Vagina (tissue), 2 donors: ENCODE measurements at regions not wholly inside any gene's neighbourhood (a gene's known extent, or its start where the extent isn't known, plus 50 kb on each side); places are given as distances from the start of the nearest gene placed in this dataset.

Experiments
- DNase-seq, 2 donors: peaks; one replicate each; pipeline ENCODE4 v3.0.0-alpha.2; 2017; ENCODE audit errors: extremely low spot score in 2 of 2
- H3K27ac ChIP-seq: fragments of 200-600 bp; sonication (generic); one replicate; pipeline ENCODE4 v1.5.1; 2019
- H3K27me3 ChIP-seq: fragments of 200-600 bp; sonication (generic); one replicate; pipeline ENCODE4 v1.5.1; 2019
- H3K36me3 ChIP-seq, 2 donors: fragments of 200-600 bp; sonication (generic); one replicate each; pipeline ENCODE4 v1.5.1; 2017 to 2019
- H3K4me1 ChIP-seq: fragments of 200-600 bp; sonication (generic); one replicate; pipeline ENCODE4 v1.5.1; 2019
- H3K4me3 ChIP-seq, 2 donors: fragments of 200-600 bp; sonication (generic); 1 replicate in 1 of 2; 2 replicates in 1 of 2; pipeline ENCODE4 v1.5.1; 2016 to 2019
- H3K9me3 ChIP-seq: fragments of 200-600 bp; sonication (generic); one replicate; pipeline ENCODE4 v1.5.1; 2019
- POLR2A ChIP-seq, 2 donors: fragments of 450-650 bp; IDR thresholded peaks; one replicate each; pipeline ENCODE4 v1.6.1; 2017; ENCODE audit warnings: antibody characterized with exemption in 2 of 2, mild to moderate bottlenecking in 2 of 2, moderate library complexity in 2 of 2
- POLR2AphosphoS5 ChIP-seq, 2 donors: sonication (generic); formaldehyde crosslinking; IDR thresholded peaks; one replicate each; pipeline ENCODE4 v1.9.0; 2017; ENCODE audit warnings: antibody characterized with exemption in 2 of 2, mild to moderate bottlenecking in 2 of 2, low read depth in 1 of 2; ENCODE audit not compliant: insufficient read depth in 1 of 2
- intact Hi-C: fragments of 100-400 bp; cut with DNase I; formaldehyde crosslinking; loops from one replicate; pipeline ENCODE4 v1.15.1; 2023
- TF ChIP-seq, protein P1 (sequence below), 3 experiments: fragments of 450-650 bp in 2 of 3; fragments of 200-600 bp in 1 of 3; sonication (generic) in 1 of 3; IDR thresholded peaks; one replicate each; pipeline ENCODE4 v1.5.1; 2017 to 2019; ENCODE audit warnings: antibody characterized with exemption in 3 of 3, mild to moderate bottlenecking in 2 of 3, moderate library complexity in 2 of 3

DNA sequence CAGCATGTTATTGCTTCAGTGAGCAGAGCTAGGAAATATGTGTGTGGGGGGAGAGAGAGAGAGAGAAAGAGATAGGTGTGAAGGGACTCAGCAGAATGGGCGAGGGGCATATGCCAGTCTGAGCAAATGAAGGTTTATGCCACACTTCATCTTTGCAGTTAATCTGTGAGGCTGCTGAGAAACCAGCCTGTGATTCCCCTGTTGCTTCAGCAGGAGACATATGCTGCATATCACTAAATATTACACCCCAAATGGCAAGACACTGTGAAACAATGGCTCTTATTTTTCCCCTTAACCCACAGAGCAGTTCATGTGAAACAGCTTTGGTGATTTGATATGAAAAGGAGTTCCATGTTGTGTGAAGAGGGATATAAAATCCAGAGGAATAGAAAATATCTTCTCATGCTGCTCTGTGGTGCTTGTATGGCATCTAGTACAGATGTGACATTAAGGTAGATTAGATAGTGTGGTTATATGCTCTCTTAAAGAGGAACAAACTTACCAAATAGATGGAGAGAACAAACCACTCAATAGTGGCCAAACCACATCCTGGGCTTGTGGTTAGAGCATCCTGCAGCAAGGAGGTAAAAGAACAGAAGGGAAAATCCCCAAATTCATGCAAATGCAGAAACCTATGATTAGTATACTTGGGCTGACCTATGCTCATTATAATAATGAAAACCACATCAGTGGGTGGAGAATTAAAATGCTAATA, 864.2 kb downstream of the FAM181B start:
- no peaks in the 10 kb centered on the region for H3K4me1 ChIP-seq
- intact Hi-C loops: no loop called here
- H3K4me3 ChIP-seq: no peak overlapping the region
- TF ChIP-seq, protein P1, sequence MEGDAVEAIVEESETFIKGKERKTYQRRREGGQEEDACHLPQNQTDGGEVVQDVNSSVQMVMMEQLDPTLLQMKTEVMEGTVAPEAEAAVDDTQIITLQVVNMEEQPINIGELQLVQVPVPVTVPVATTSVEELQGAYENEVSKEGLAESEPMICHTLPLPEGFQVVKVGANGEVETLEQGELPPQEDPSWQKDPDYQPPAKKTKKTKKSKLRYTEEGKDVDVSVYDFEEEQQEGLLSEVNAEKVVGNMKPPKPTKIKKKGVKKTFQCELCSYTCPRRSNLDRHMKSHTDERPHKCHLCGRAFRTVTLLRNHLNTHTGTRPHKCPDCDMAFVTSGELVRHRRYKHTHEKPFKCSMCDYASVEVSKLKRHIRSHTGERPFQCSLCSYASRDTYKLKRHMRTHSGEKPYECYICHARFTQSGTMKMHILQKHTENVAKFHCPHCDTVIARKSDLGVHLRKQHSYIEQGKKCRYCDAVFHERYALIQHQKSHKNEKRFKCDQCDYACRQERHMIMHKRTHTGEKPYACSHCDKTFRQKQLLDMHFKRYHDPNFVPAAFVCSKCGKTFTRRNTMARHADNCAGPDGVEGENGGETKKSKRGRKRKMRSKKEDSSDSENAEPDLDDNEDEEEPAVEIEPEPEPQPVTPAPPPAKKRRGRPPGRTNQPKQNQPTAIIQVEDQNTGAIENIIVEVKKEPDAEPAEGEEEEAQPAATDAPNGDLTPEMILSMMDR (IDR thresholded peaks at IDR 0.05): no peak
- TF ChIP-seq POLR2A (IDR thresholded peaks at IDR 0.05) (no peak), POLR2AphosphoS5 (IDR thresholded peaks at IDR 0.05; ENCODE audit: insufficient read depth in 1 of 2, low read depth in 1 of 2) (no peak)
- no peak for DNase-seq
- no peaks in the 10 kb centered on the region for H3K9me3 ChIP-seq
- no peak overlapping the region for H3K27ac ChIP-seq
- no peaks in the 10 kb centered on the region for H3K36me3 ChIP-seq
- H3K27me3 ChIP-seq: no peaks in the 10 kb centered on the region

DNA sequence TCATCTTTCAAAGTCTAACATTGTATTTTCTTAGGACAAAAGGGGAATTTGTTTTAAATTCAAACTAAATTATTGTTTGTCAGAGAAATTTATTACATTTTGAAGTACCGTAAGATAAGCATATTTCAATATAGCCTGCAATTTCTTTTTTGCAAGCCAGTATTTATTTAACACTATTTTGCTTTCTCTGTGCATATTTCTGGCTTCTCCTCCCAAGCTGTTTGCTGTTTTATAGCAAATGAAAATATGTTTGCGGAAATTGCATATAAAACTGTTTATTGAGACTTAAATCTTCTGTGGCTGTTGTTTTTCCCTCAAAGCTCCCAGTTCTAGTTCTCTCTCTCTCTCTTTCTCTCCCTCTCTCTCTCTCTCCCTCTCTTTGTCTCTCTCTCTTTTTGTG, 866.8 kb downstream of the FAM181B start:
- H3K27ac ChIP-seq: no peak overlapping the region
- H3K4me3 ChIP-seq: no peak overlapping the region
- H3K36me3 ChIP-seq: no peaks in the 10 kb centered on the region
- intact Hi-C loops: no loop called here
- TF ChIP-seq POLR2A (IDR thresholded peaks at IDR 0.05) (no peak), POLR2AphosphoS5 (IDR thresholded peaks at IDR 0.05; ENCODE audit: insufficient read depth in 1 of 2, low read depth in 1 of 2) (no peak)
- TF ChIP-seq, protein P1 (IDR thresholded peaks at IDR 0.05): no peak
- no peaks in the 10 kb centered on the region for H3K4me1 ChIP-seq
- no peak for DNase-seq
- H3K9me3 ChIP-seq: no peaks in the 10 kb centered on the region
- H3K27me3 ChIP-seq: no peaks in the 10 kb centered on the region

DNA sequence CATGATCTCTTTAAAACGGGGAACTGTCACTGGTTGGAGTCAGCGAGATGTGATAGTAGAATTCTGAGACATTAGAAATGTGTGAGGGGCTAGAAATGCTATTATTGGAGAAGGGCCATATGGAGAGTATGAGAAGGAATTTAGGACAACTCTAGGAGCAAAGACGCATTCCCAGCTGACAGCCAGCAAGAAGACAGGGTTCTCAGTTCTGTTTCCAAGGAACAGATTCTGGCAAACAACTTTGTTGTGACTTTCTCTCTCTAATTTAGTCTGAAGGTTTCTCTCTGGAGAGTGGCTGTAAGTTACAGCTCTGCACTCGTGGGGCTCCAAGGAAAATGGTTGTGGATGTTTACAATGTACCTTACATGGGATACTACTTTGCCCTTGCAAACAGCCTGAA, 876.3 kb downstream of the FAM181B start:
- no peak overlapping the region for H3K4me3 ChIP-seq
- no peaks in the 10 kb centered on the region for H3K27me3 ChIP-seq
- no peak overlapping the region for H3K27ac ChIP-seq
- DNase-seq: no peak
- no peaks in the 10 kb centered on the region for H3K36me3 ChIP-seq
- H3K4me1 ChIP-seq: no peaks in the 10 kb centered on the region
- H3K9me3 ChIP-seq: no peaks in the 10 kb centered on the region
- TF ChIP-seq POLR2AphosphoS5 (IDR thresholded peaks at IDR 0.05; ENCODE audit: insufficient read depth in 1 of 2, low read depth in 1 of 2) (no peak), POLR2A (IDR thresholded peaks at IDR 0.05) (no peak)
- TF ChIP-seq, protein P1 (IDR thresholded peaks at IDR 0.05): no peak
- intact Hi-C loops: no loop called here

DNA sequence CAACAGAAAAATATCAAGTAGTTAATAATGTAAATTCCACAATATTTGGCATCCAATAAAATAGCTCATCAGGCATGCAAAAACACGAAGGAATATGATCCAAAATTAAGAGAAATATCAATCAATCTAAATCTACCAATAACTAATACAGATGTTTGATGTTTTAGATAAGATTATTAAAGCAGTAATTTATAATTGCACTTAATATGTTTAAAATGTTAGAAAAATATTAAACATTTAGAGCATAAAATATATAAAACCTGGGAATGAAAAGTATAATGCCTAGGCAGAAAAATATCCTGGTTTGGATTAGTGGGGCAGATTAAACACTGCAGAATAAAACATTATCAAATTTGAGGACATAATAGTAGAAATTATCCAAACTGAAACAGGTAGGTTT, 879.9 kb downstream of the FAM181B start:
- no peak overlapping the region for H3K27ac ChIP-seq
- no peaks in the 10 kb centered on the region for H3K27me3 ChIP-seq
- TF ChIP-seq POLR2AphosphoS5 (IDR thresholded peaks at IDR 0.05; ENCODE audit: insufficient read depth in 1 of 2, low read depth in 1 of 2) (no peak), POLR2A (IDR thresholded peaks at IDR 0.05) (no peak)
- TF ChIP-seq, protein P1 (IDR thresholded peaks at IDR 0.05): no peak
- H3K36me3 ChIP-seq: no peaks in the 10 kb centered on the region
- no peaks in the 10 kb centered on the region for H3K9me3 ChIP-seq
- no peaks in the 10 kb centered on the region for H3K4me1 ChIP-seq
- H3K4me3 ChIP-seq: no peak overlapping the region
- intact Hi-C loops: no loop called here
- no peak for DNase-seq

DNA sequence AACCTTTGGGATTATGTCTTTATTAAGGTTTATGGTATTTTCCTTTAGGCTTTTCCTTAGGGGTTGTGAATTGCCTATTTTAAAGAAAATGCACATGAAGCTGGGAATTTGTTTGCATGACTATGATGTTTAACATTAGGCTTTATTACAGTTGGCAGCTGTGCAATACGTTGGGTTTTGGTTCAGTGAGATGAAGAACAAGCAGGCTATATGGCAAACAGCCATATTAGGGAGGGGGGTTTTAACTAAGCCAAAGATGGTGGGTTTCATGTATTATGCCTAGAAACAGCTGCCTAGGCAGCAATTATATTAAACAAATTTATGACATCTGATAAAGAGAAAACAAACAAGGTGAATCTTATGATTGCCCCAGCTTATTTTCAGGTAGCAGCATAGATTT, 880.8 kb downstream of the FAM181B start:
- no peak for DNase-seq
- Histone ChIP-seq H3K9me3 (no peaks in the 10 kb centered on the region), H3K36me3 (no peaks in the 10 kb centered on the region), H3K4me1 (no peaks in the 10 kb centered on the region), H3K27me3 (no peaks in the 10 kb centered on the region), H3K27ac (no peak overlapping the region), H3K4me3 (no peak overlapping the region)
- TF ChIP-seq, protein P1 (IDR thresholded peaks at IDR 0.05): no peak
- TF ChIP-seq POLR2A (IDR thresholded peaks at IDR 0.05) (no peak), POLR2AphosphoS5 (IDR thresholded peaks at IDR 0.05; ENCODE audit: insufficient read depth in 1 of 2, low read depth in 1 of 2) (no peak)
- intact Hi-C loops: no loop called here
